Right atrium auricular region (tissue), 2 donors: ENCODE measurements at regions not wholly inside any gene's neighbourhood (a gene's known extent, or its start where the extent isn't known, plus 50 kb on each side); places are given as distances from the start of the nearest gene placed in this dataset.
A peak's percentile ranks its signal among the peaks of the same experiment; 100 is the strongest.

Source experiments
- DNase-seq: peaks from one replicate; pipeline ENCODE4 v3.0.0-alpha.2; 2019; ENCODE audit warnings: low spot score
- H3K27ac ChIP-seq, 2 donors: fragments of 200-600 bp; sonication (generic); 1 replicate in 1 of 2; 2 replicates in 1 of 2; pipeline ENCODE4 v1.5.1; 2016 to 2019
- H3K27me3 ChIP-seq, 2 donors: fragments of 200-600 bp; sonication (generic); one replicate each; pipeline versions ENCODE4 v1.5.1 to v1.6.0; 2017 to 2019
- H3K36me3 ChIP-seq: fragments of 200-600 bp; sonication (generic); one replicate; pipeline ENCODE4 v1.5.1; 2016
- H3K4me1 ChIP-seq, 2 donors: fragments of 200-600 bp; sonication (generic); one replicate each; pipeline versions ENCODE4 v1.5.1 to v1.6.0; 2017 to 2019
- H3K4me3 ChIP-seq, 2 donors: fragments of 200-600 bp; sonication (generic); 1 replicate in 1 of 2; 2 replicates in 1 of 2; pipeline ENCODE4 v1.5.1; 2017 to 2019; ENCODE audit warnings: mild to moderate bottlenecking in 1 of 2, moderate library complexity in 1 of 2
- H3K9me3 ChIP-seq, 2 donors: fragments of 200-600 bp; sonication (generic); one replicate each; pipeline ENCODE4 v1.5.1; 2019
- TF ChIP-seq, protein P1 (sequence below), 2 donors: fragments of 200-600 bp; sonication (generic); IDR thresholded peaks; one replicate each; pipeline ENCODE4 v1.5.1; 2019; ENCODE audit warnings: antibody characterized with exemption in 2 of 2

DNA sequence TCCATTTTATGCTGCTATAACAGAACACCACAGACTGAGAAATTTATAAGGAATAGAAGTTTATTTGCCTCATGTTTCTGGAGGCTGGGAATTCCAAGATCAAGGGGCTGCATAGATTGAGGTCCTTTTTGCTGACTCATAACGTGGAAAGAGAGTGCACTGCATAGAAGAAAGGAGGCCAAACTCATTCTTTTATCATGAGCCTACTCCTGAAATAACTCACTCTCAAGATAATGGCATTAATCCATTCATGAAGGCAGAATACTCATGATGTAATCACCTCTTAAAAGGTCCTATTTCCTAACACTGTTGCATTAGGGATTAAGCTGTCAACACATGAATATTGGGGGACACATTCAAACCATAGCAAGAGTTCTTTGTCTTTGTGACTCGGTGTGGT lies 60.0 kb upstream of the FBXO33 start:
- Histone ChIP-seq H3K4me1 (peaks cover 0 to 13% of the 10 kb centered on the region in 2 donors), H3K27ac (no peak overlapping the region), H3K9me3 (no peaks in the 10 kb centered on the region), H3K4me3 (no peak overlapping the region), H3K27me3 (no peaks in the 10 kb centered on the region), H3K36me3 (no peaks in the 10 kb centered on the region)
- TF ChIP-seq, protein P1, sequence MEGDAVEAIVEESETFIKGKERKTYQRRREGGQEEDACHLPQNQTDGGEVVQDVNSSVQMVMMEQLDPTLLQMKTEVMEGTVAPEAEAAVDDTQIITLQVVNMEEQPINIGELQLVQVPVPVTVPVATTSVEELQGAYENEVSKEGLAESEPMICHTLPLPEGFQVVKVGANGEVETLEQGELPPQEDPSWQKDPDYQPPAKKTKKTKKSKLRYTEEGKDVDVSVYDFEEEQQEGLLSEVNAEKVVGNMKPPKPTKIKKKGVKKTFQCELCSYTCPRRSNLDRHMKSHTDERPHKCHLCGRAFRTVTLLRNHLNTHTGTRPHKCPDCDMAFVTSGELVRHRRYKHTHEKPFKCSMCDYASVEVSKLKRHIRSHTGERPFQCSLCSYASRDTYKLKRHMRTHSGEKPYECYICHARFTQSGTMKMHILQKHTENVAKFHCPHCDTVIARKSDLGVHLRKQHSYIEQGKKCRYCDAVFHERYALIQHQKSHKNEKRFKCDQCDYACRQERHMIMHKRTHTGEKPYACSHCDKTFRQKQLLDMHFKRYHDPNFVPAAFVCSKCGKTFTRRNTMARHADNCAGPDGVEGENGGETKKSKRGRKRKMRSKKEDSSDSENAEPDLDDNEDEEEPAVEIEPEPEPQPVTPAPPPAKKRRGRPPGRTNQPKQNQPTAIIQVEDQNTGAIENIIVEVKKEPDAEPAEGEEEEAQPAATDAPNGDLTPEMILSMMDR (IDR thresholded peaks at IDR 0.05): no peak
- DNase-seq: no peak

DNA sequence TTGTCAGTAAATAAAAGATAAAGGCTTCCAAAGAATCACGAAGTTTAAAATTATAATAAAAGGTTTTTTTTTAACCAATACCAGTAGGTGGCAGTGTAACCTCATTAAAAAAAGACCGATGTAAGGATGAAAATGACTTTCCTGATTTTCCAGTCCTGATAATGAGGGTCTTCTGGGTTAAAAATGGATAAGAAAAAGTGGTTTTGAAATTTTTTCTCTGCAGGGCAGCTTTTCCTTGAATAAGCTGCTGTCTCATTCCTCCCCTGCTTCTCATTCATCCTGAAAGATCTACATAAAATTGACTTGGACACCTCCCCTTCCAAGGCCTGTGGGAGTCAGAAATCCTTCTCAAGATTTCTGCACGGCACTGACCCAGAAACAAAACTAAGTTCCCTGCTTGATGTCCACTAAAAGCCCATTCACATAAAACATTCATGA lies 58.9 kb upstream of the FBXO33 start:
- Histone ChIP-seq H3K27ac (no peak overlapping the region), H3K9me3 (no peaks in the 10 kb centered on the region), H3K36me3 (no peaks in the 10 kb centered on the region), H3K4me1 (peaks cover 0 to 13% of the 10 kb centered on the region in 2 donors), H3K4me3 (no peak overlapping the region), H3K27me3 (no peaks in the 10 kb centered on the region)
- no peak for DNase-seq
- TF ChIP-seq, protein P1 (IDR thresholded peaks at IDR 0.05): peak in 1 of 2 donors; percentile 73

DNA sequence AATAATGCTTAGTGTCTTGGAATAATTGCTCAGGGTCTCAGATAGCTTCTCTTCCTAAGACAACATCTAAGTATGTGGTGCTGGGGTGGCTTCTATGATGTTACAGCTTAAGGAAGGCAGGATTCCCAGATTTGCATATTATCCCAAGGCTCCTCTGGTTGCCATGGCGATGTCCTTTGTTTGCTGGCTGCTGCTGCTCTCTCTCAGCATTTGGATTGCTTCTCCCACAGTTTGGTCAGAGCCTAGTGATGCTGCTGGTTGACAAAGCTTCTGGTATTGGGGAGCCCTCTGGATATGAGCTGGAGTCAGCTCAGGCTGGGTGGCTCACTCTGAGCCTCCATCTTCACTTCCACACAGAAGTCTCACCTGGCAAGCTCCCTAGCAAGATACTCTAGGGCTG lies 56.4 kb upstream of the FBXO33 start:
- Histone ChIP-seq H3K27me3 (no peaks in the 10 kb centered on the region), H3K4me3 (no peak overlapping the region), H3K4me1 (peaks cover 0 to 13% of the 10 kb centered on the region in 2 donors), H3K9me3 (no peaks in the 10 kb centered on the region), H3K36me3 (no peaks in the 10 kb centered on the region), H3K27ac (no peak overlapping the region)
- DNase-seq: no peak
- TF ChIP-seq, protein P1 (IDR thresholded peaks at IDR 0.05): no peak

DNA sequence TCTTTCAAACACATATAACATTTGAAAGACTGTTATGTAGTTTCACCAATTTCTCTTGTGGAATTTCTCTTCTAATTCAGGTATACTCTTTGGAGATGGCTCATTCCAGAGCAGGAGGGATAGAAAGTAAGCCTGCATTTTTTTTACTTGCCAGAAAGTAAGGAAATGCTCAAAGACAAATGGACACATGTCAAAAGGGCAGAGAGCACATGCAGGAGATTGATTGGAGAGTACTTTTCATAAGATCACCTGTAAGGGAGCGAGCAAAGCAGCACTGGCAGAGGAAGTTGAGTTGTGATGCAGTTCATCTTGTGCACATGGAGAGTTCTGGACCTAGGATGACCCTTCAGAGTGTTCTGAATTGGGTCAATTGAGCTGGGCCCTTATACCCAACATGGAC lies 51.4 kb upstream of the FBXO33 start:
- H3K4me1 ChIP-seq: no peaks in the 10 kb centered on the region
- TF ChIP-seq, protein P1 (IDR thresholded peaks at IDR 0.05): no peak
- H3K27ac ChIP-seq: no peak overlapping the region
- H3K9me3 ChIP-seq: no peaks in the 10 kb centered on the region
- H3K36me3 ChIP-seq: no peaks in the 10 kb centered on the region
- H3K27me3 ChIP-seq: no peaks in the 10 kb centered on the region
- no peak overlapping the region for H3K4me3 ChIP-seq
- no peak for DNase-seq
